ENCODE measurements at regions not wholly inside any gene's neighbourhood (a gene's known extent, or its start where the extent isn't known, plus 50 kb on each side); places are given as distances from the start of the nearest gene placed in this dataset.
A peak's percentile ranks its signal among the peaks of the same experiment; 100 is the strongest.

DNA sequence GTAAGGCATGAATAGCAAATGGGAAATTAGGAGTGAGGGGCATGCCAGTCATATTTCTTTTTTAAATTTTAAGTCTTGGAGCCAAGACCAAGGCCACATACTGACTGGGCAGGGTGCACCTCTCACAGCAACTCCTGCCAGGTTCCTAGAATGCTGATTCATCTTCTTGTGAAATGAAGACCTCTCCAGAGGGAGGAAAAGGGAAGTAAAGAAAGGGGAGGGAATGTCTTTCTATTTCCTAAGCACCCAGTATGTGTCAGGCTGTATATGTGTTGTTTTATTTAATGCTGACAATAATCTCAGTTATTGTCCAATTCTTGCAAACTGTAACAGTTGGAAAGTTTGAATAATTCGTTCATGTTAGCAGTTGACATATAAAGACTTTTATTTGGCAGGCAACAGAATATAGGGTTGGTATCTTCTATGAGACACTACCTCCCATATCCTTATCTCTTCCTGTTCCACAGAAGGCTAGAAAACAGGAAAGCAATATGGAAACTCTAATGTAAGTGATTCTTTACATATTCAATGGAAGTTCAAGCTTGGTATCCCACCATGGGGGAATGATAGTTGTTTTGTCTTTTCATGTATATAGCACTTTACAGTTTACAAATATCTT lies 259.1 kb upstream of the USP24 start:
- no peak for DNase-seq
- Histone ChIP-seq H3K27me3 (no peaks in the 10 kb centered on the region), H3K27ac (no peak overlapping the region), H3K9me3 (no peaks in the 10 kb centered on the region), H3K4me3 (no peak overlapping the region), H3K4me1 (peaks cover 0 to 11% (median 0%) of the 10 kb centered on the region in 3 donors), H3K36me3 (no peaks in the 10 kb centered on the region)
- 28 to 39% methylated on average over 1 of the region's 1 CpG for WGBS, 2 donors
- intact Hi-C loops (cut with DNase I): no loop called here
- TF ChIP-seq, protein P1, sequence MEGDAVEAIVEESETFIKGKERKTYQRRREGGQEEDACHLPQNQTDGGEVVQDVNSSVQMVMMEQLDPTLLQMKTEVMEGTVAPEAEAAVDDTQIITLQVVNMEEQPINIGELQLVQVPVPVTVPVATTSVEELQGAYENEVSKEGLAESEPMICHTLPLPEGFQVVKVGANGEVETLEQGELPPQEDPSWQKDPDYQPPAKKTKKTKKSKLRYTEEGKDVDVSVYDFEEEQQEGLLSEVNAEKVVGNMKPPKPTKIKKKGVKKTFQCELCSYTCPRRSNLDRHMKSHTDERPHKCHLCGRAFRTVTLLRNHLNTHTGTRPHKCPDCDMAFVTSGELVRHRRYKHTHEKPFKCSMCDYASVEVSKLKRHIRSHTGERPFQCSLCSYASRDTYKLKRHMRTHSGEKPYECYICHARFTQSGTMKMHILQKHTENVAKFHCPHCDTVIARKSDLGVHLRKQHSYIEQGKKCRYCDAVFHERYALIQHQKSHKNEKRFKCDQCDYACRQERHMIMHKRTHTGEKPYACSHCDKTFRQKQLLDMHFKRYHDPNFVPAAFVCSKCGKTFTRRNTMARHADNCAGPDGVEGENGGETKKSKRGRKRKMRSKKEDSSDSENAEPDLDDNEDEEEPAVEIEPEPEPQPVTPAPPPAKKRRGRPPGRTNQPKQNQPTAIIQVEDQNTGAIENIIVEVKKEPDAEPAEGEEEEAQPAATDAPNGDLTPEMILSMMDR (IDR thresholded peaks at IDR 0.05): no peak
- TF ChIP-seq POLR2A (IDR thresholded peaks at IDR 0.05): no peak

DNA sequence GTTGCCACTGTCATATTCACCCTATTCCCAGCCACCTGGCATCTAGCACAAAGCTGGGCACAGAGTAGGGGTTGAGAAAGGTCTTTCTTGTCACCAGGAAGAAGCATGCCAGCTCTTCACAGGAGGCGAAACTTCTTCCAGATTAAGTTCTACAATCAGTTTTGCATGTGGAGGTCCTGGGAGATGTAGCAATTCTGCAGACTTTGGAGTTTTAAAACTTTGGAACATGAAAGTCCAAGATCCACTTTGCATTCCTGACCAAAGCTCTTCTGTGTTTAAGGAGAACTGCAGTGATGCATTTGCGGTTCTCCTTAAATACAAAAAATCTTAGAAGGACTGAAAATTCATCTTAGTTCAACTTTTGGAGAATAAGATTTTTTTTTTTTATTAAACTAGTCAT lies 258.5 kb upstream of the USP24 start:
- intact Hi-C loops (cut with DNase I): no loop called here

DNA sequence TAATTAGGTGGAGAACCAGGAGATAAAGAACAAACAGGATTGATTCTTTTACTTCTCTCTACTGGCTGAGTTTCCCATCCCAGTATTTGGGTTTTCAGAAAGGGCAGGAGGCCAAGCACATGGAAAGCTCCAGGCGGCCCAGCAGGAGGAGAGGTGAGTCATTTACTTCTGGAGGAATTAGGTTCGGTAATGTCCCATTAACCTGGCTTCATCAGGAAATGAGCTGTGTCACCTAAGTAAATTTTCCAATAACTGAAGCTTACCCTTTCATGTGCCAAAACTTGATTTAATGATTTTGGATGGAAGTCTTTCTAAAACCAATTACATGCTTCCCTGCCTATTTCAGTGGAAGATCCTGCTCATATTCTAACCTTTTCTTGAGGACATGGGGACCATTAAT lies 257.6 kb upstream of the USP24 start:
- TF ChIP-seq, protein P1 (IDR thresholded peaks at IDR 0.05): no peak
- no peak for TF ChIP-seq POLR2A (IDR thresholded peaks at IDR 0.05)
- Histone ChIP-seq H3K9me3 (no peaks in the 10 kb centered on the region), H3K36me3 (no peaks in the 10 kb centered on the region), H3K4me1 (peaks cover 0 to 11% (median 0%) of the 10 kb centered on the region in 3 donors), H3K27ac (no peak overlapping the region), H3K4me3 (no peak overlapping the region), H3K27me3 (no peaks in the 10 kb centered on the region)
- DNase-seq: no peak
- intact Hi-C loops (cut with DNase I): no loop called here
- 32 to 33% methylated on average over 2 of the region's 2 CpGs for WGBS, 2 donors

More for the DNA sequence above, 258.5 kb upstream of the USP24 start:
- no peak for DNase-seq
- Histone ChIP-seq H3K27me3 (no peaks in the 10 kb centered on the region), H3K27ac (no peak overlapping the region), H3K4me3 (no peak overlapping the region), H3K4me1 (peaks cover 0 to 11% (median 0%) of the 10 kb centered on the region in 3 donors), H3K9me3 (no peaks in the 10 kb centered on the region), H3K36me3 (no peaks in the 10 kb centered on the region)
- WGBS, 2 donors: 86 to 94% methylated on average over 2 of the region's 2 CpGs
- TF ChIP-seq, protein P1 (IDR thresholded peaks at IDR 0.05): no peak
- TF ChIP-seq POLR2A (IDR thresholded peaks at IDR 0.05): no peak

DNA sequence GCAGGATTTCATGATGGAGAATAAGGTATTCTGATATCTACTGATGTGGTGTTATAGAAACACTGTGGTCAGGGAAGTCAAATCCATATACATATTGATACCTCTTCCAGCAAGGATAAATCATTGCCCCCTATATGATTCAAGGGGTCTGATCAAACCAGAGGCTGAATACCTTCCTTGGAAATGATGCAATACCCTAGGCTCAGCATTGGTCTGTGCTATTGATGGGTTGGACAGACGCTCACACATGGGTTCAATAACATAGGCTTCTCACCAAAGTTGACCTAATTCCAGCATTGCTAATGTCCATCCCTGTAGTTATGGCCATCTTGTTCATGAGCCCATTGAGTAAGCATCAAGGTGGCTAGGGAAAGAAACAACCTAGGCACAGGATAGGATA lies 257.0 kb upstream of the USP24 start:
- no peak overlapping the region for H3K27ac ChIP-seq
- H3K36me3 ChIP-seq: no peaks in the 10 kb centered on the region
- H3K4me1 ChIP-seq: peaks cover 0 to 11% (median 0%) of the 10 kb centered on the region in 3 donors
- no peak overlapping the region for H3K4me3 ChIP-seq
- no peaks in the 10 kb centered on the region for H3K27me3 ChIP-seq
- WGBS, 2 donors: 89 to 90% methylated on average over 1 of the region's 1 CpG
- no peaks in the 10 kb centered on the region for H3K9me3 ChIP-seq
- TF ChIP-seq, protein P1 (IDR thresholded peaks at IDR 0.05): no peak
- no peak for TF ChIP-seq POLR2A (IDR thresholded peaks at IDR 0.05)
- intact Hi-C loops (cut with DNase I): no loop called here
- no peak for DNase-seq

DNA sequence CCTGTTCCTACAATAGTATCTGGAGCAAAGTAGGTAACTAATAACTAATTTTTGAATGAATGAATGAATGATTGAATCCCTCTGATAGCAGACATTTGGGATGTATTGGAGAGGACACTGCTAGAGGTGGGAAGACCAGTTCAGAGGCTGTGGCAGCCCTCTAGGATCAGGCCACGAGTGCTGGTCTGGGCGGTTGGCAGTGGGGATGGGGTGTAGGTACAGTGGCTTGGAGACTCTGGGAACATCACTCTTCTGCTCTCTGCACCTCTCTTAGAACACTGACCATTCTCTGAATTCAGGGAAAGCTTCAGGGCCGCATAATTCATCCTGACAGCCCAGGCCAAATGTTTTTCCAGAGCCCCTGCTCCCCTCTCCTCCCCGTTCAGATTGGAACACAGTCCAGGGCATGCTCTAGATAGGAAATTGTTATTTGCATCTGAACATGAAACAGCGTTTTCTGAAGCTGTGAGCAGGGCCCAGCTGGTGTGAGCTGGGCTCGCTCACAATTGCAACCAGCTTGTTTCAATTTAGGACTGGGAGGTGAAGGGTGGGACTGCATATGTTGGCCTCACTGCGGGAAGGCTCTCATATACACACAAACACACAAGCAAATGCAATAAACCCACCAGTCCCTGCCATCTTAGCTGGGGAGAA lies 253.1 kb upstream of the USP24 start:
- 75 to 77% methylated on average over 6 of the region's 7 CpGs for WGBS, 2 donors
- no peak for TF ChIP-seq POLR2A (IDR thresholded peaks at IDR 0.05)
- TF ChIP-seq, protein P1 (IDR thresholded peaks at IDR 0.05): no peak
- Histone ChIP-seq H3K4me3 (no peak overlapping the region), H3K27me3 (no peaks in the 10 kb centered on the region), H3K36me3 (no peaks in the 10 kb centered on the region), H3K9me3 (no peaks in the 10 kb centered on the region), H3K27ac (peak overlapping the region in 2 of 4 donors; percentile 3 to 20), H3K4me1 (peaks cover 0 to 29% (median 8%) of the 10 kb centered on the region in 3 donors)
- DNase-seq: no peak
- intact Hi-C loops (cut with DNase I): no loop called here
